ENCODE measurements at regions not wholly inside any gene's neighbourhood (a gene's known extent, or its start where the extent isn't known, plus 50 kb on each side); places are given as distances from the start of the nearest gene placed in this dataset.

GRCh38 chr10:21299330-21299729, 226.2 kb downstream of the SKIDA1 start:
- TF ChIP-seq CTCF (IDR thresholded peaks at IDR 0.05): no peak
- no peak for TF ChIP-seq POLR2AphosphoS5 (IDR thresholded peaks at IDR 0.05)

Data from breast epithelium (tissue), 3 donors.